GM23338 (cell line): ENCODE measurements at regions not wholly inside any gene's neighbourhood (a gene's known extent, or its start where the extent isn't known, plus 50 kb on each side); places are given as distances from the start of the nearest gene placed in this dataset.

Experiments
- ATAC-seq: fragments of 200-7000 bp; cut with Tn5 transposase; 3 replicates; pipeline ENCODE4 v1.9.1; 2020
- DNase-seq: peaks from one replicate; pipeline ENCODE4 v3.0.0-alpha.2; 2015; ENCODE audit warnings: low spot score
- H2AFZ ChIP-seq: fragments of 200-600 bp; sonication (generic); 2 replicates; pipeline ENCODE4 v1.8.0; 2016; ENCODE audit warnings: antibody characterized with exemption, mild to moderate bottlenecking, moderate library complexity
- H3F3A ChIP-seq: fragments of 200-600 bp; sonication (generic); replicated peaks from 2 replicates; pipeline ENCODE4 v1.8.0; 2017; ENCODE audit warnings: antibody characterized with exemption, mixed run types, low read depth
- H3K27ac ChIP-seq: fragments of 200-600 bp; sonication (generic); 2 replicates; pipeline ENCODE4 v1.6.1; 2016; ENCODE audit warnings: low read depth
- H3K27me3 ChIP-seq: fragments of 200-600 bp; sonication (generic); 2 replicates; pipeline ENCODE4 v1.8.0; 2016; ENCODE audit warnings: mild to moderate bottlenecking, mixed run types, moderate library complexity; ENCODE audit not compliant: insufficient read depth
- H3K36me3 ChIP-seq: fragments of 200-600 bp; sonication (generic); 2 replicates; pipeline ENCODE4 v1.8.0; 2016; ENCODE audit warnings: mild to moderate bottlenecking; ENCODE audit not compliant: insufficient read depth
- H3K4me1 ChIP-seq: fragments of 200-600 bp; sonication (generic); 2 replicates; pipeline ENCODE4 v1.8.0; 2016; ENCODE audit warnings: mild to moderate bottlenecking, moderate library complexity; ENCODE audit not compliant: insufficient read depth
- H3K4me2 ChIP-seq: fragments of 200-600 bp; sonication (generic); 2 replicates; pipeline ENCODE4 v1.7.1; 2017; ENCODE audit warnings: mixed run types
- H3K4me3 ChIP-seq: fragments of 200-600 bp; sonication (generic); 2 replicates; pipeline ENCODE4 v1.6.1; 2016; ENCODE audit warnings: mixed run types
- H3K79me2 ChIP-seq: fragments of 200-600 bp; sonication (generic); replicated peaks from 2 replicates; pipeline ENCODE4 v1.8.0; 2017; ENCODE audit warnings: mild to moderate bottlenecking; ENCODE audit not compliant: insufficient read depth
- H3K9me2 ChIP-seq: fragments of 200-600 bp; sonication (generic); 2 replicates; pipeline ENCODE4 v1.8.0; 2017; ENCODE audit not compliant: insufficient read depth
- H4K20me1 ChIP-seq: fragments of 200-600 bp; sonication (generic); replicated peaks from 2 replicates; pipeline ENCODE4 v1.8.0; 2017; ENCODE audit warnings: mild to moderate bottlenecking; ENCODE audit not compliant: insufficient read depth
- H3K27ac Mint-ChIP-seq: 2 replicates; pipeline ENCODE4 v1.8.0; 2020; ENCODE audit warnings: inconsistent platforms, mild to moderate bottlenecking, moderate library complexity, mixed read lengths
- H3K27me3 Mint-ChIP-seq: 3 replicates; pipeline ENCODE4 v1.8.0; 2022; ENCODE audit warnings: low read depth, mild to moderate bottlenecking, moderate library complexity, mixed read lengths, inconsistent platforms; ENCODE audit not compliant: insufficient read depth, poor library complexity
- H3K36me3 Mint-ChIP-seq: 3 replicates; pipeline ENCODE4 v1.8.0; 2021; ENCODE audit warnings: low read depth, mild to moderate bottlenecking, inconsistent platforms, moderate library complexity, mixed read lengths
- H3K4me1 Mint-ChIP-seq: 3 replicates; pipeline ENCODE4 v1.8.0; 2020; ENCODE audit warnings: mild to moderate bottlenecking, inconsistent platforms, mixed read lengths
- H3K4me3 Mint-ChIP-seq: 3 replicates; pipeline ENCODE4 v1.8.0; 2021; ENCODE audit warnings: moderate library complexity, mild to moderate bottlenecking, inconsistent platforms, mixed read lengths
- H3K9me3 Mint-ChIP-seq: 3 replicates; pipeline ENCODE4 v1.8.0; 2020; ENCODE audit warnings: moderate library complexity, mild to moderate bottlenecking, inconsistent platforms, mixed read lengths
- CTCF ChIP-seq, 2 experiments: fragments of 200-600 bp in 1 of 2; sonication (generic) in 1 of 2; conservative IDR thresholded peaks; 2 replicates each; pipeline versions ENCODE4 v1.5.1 to v1.6.1; 2016 to 2017; ENCODE audit warnings: antibody characterized with exemption in 2 of 2, low read depth in 2 of 2, mild to moderate bottlenecking in 2 of 2, moderate library complexity in 1 of 2
- ETS1 ChIP-seq: IDR thresholded peaks from 2 replicates; pipeline ENCODE4 v1.6.1; 2016; ENCODE audit warnings: antibody characterized with exemption
- EZH2 ChIP-seq: fragments of 200-600 bp; sonication (generic); IDR thresholded peaks from one replicate; pipeline ENCODE4 v1.8.0; 2017; ENCODE audit warnings: antibody characterized with exemption, mild to moderate bottlenecking, low read depth; ENCODE audit not compliant: unreplicated experiment
- JUNB ChIP-seq: IDR thresholded peaks from one replicate; pipeline ENCODE4 v1.6.1; 2016; ENCODE audit warnings: antibody characterized with exemption; ENCODE audit not compliant: unreplicated experiment
- ZNF462 ChIP-seq: fragments of 250-450 bp; sonication (Bioruptor Pico); IDR thresholded peaks from 2 replicates; pipeline ENCODE4 v1.5.0; 2020; ENCODE audit warnings: mild to moderate bottlenecking, moderate library complexity

- Mint-ChIP-seq H3K36me3 (no peaks in the 10 kb centered on the region), H3K4me3 (no peak overlapping the region), H3K4me1 (no peaks in the 10 kb centered on the region), H3K27ac (no peak overlapping the region), H3K9me3 (no peaks in the 10 kb centered on the region), H3K27me3 (peaks cover 3% of the 10 kb centered on the region)
- no peaks in the 10 kb centered on the region for H3K9me2 ChIP-seq
- no peaks in the 10 kb centered on the region for H3K4me1 ChIP-seq
- no peaks in the 10 kb centered on the region for H3K79me2 ChIP-seq
- no peak overlapping the region for H3K27ac ChIP-seq
- H3K27me3 ChIP-seq: no peaks in the 10 kb centered on the region
- no peak for DNase-seq
- no peak overlapping the region for H2AFZ ChIP-seq
- no peaks in the 10 kb centered on the region for H4K20me1 ChIP-seq
- no peak for ATAC-seq
- no peak overlapping the region for H3K4me2 ChIP-seq
- TF ChIP-seq ZNF462: no peak
- no peak for TF ChIP-seq EZH2
- TF ChIP-seq ETS1: no peak
- no peak for TF ChIP-seq JUNB
- TF ChIP-seq CTCF (conservative IDR thresholded peaks at IDR 0.05; ENCODE audit: low read depth in 2 of 2): no peak
- no peak overlapping the region for H3K4me3 ChIP-seq
- H3F3A ChIP-seq: no peaks in the 10 kb centered on the region
- no peaks in the 10 kb centered on the region for H3K36me3 ChIP-seq
These were observed 258.8 kb downstream of the TPBG start for GRCh38 chr6:82622461-82622860.
